Ascending aorta (tissue), 2 donors: ENCODE measurements at regions not wholly inside any gene's neighbourhood (a gene's known extent, or its start where the extent isn't known, plus 50 kb on each side); places are given as distances from the start of the nearest gene placed in this dataset.

Source experiments
- DNase-seq, 2 donors: peaks; one replicate each; pipeline ENCODE4 v3.0.0-alpha.2; 2019; ENCODE audit warnings: low spot score in 2 of 2
- H3K27ac ChIP-seq, 2 donors: fragments of 200-600 bp; sonication (generic); one replicate each; pipeline ENCODE4 v1.5.1; 2016 to 2017; ENCODE audit warnings: mild to moderate bottlenecking in 1 of 2
- H3K27me3 ChIP-seq: fragments of 200-600 bp; sonication (generic); one replicate; pipeline ENCODE4 v1.5.1; 2017
- H3K36me3 ChIP-seq, 2 donors: fragments of 200-600 bp; sonication (generic); one replicate each; pipeline ENCODE4 v1.5.1; 2016
- H3K4me1 ChIP-seq, 2 donors: fragments of 200-600 bp; sonication (generic); one replicate each; pipeline ENCODE4 v1.5.1; 2016 to 2017; ENCODE audit warnings: mild to moderate bottlenecking in 1 of 2
- H3K4me3 ChIP-seq, 2 donors: fragments of 200-600 bp; sonication (generic); one replicate each; pipeline ENCODE4 v1.5.1; 2016 to 2017; ENCODE audit warnings: mild to moderate bottlenecking in 1 of 2
- H3K9me3 ChIP-seq, 2 donors: fragments of 200-600 bp; sonication (generic); one replicate each; pipeline ENCODE4 v1.5.1; 2016
- CTCF ChIP-seq, 3 experiments: fragments of 200-600 bp in 2 of 3; fragments of 450-650 bp in 1 of 3; sonication (generic) in 2 of 3; IDR thresholded peaks; one replicate each; pipeline ENCODE4 v1.5.1; 2016 to 2019; ENCODE audit warnings: antibody characterized with exemption in 3 of 3, mild to moderate bottlenecking in 1 of 3, moderate library complexity in 1 of 3
- intact Hi-C: fragments of 100-400 bp; cut with DNase I; formaldehyde crosslinking; loops from one replicate; pipeline ENCODE4 v1.15.1; 2023

GRCh38 chr1:37085393-37085792 lies 51.1 kb upstream of the GRIK3 start:
- no peaks in the 10 kb centered on the region for H3K27me3 ChIP-seq
- intact Hi-C loops: no loop called here
- no peak for DNase-seq
- TF ChIP-seq CTCF (IDR thresholded peaks at IDR 0.05): no peak
- H3K27ac ChIP-seq: no peak overlapping the region
- H3K4me1 ChIP-seq: no peaks in the 10 kb centered on the region
- H3K9me3 ChIP-seq: no peaks in the 10 kb centered on the region
- H3K36me3 ChIP-seq: no peaks in the 10 kb centered on the region
- no peak overlapping the region for H3K4me3 ChIP-seq

GRCh38 chr1:37089750-37090149 lies 55.4 kb upstream of the GRIK3 start:
- H3K9me3 ChIP-seq: no peaks in the 10 kb centered on the region
- intact Hi-C loops: no loop called here
- no peak overlapping the region for H3K27ac ChIP-seq
- DNase-seq: no peak
- TF ChIP-seq CTCF (IDR thresholded peaks at IDR 0.05): no peak
- no peak overlapping the region for H3K4me3 ChIP-seq
- no peaks in the 10 kb centered on the region for H3K36me3 ChIP-seq
- no peaks in the 10 kb centered on the region for H3K4me1 ChIP-seq
- H3K27me3 ChIP-seq: no peaks in the 10 kb centered on the region

GRCh38 chr1:37090671-37091070 lies 56.4 kb upstream of the GRIK3 start:
- intact Hi-C loops: no loop called here
- Histone ChIP-seq H3K9me3 (no peaks in the 10 kb centered on the region), H3K27ac (no peak overlapping the region), H3K27me3 (no peaks in the 10 kb centered on the region), H3K4me1 (no peaks in the 10 kb centered on the region), H3K4me3 (no peak overlapping the region), H3K36me3 (no peaks in the 10 kb centered on the region)
- TF ChIP-seq CTCF (IDR thresholded peaks at IDR 0.05): no peak
- DNase-seq: no peak

- Histone ChIP-seq H3K27me3 (no peaks in the 10 kb centered on the region), H3K27ac (no peak overlapping the region), H3K36me3 (no peaks in the 10 kb centered on the region), H3K4me1 (no peaks in the 10 kb centered on the region), H3K4me3 (no peak overlapping the region), H3K9me3 (no peaks in the 10 kb centered on the region)
- no peak for TF ChIP-seq CTCF (IDR thresholded peaks at IDR 0.05)
- DNase-seq: no peak
- intact Hi-C loops: no loop called here
Measured at GRCh38 chr1:37092937-37093336, 58.6 kb upstream of the GRIK3 start.

GRCh38 chr1:37094302-37094701 lies 60.0 kb upstream of the GRIK3 start:
- no peak for TF ChIP-seq CTCF (IDR thresholded peaks at IDR 0.05)
- Histone ChIP-seq H3K27ac (no peak overlapping the region), H3K9me3 (no peaks in the 10 kb centered on the region), H3K27me3 (no peaks in the 10 kb centered on the region), H3K4me3 (no peak overlapping the region), H3K4me1 (no peaks in the 10 kb centered on the region), H3K36me3 (no peaks in the 10 kb centered on the region)
- no peak for DNase-seq
- intact Hi-C loops: no loop called here

- no peak overlapping the region for H3K27ac ChIP-seq
- no peak for DNase-seq
- H3K36me3 ChIP-seq: no peaks in the 10 kb centered on the region
- no peak overlapping the region for H3K4me3 ChIP-seq
- no peaks in the 10 kb centered on the region for H3K9me3 ChIP-seq
- intact Hi-C loops: no loop called here
- no peaks in the 10 kb centered on the region for H3K27me3 ChIP-seq
- no peak for TF ChIP-seq CTCF (IDR thresholded peaks at IDR 0.05)
- H3K4me1 ChIP-seq: no peaks in the 10 kb centered on the region
Measured at GRCh38 chr1:37096523-37096922, 62.2 kb upstream of the GRIK3 start.
